NCI-H1694 treated with DMSO at 0.1 percent for 48 hours (cell line): ENCODE measurements at regions not wholly inside any gene's neighbourhood (a gene's known extent, or its start where the extent isn't known, plus 50 kb on each side); places are given as distances from the start of the nearest gene placed in this dataset.
"Not testable (repeated sequence)": the region's sequence is repeated elsewhere in the genome, so short reads cannot be mapped to it uniquely, and the experiment has no call there.

Experiments
- DNase-seq: peaks from one replicate; lab custom pipeline; 2025; lab: John Stamatoyannopoulos, UW

- DNase-seq, result no peak
Observed at GRCh38 chr4:38385093-38386004, 278.6 kb upstream of the KLF3 start.

GRCh38 chr4:38386005-38386551 is 277.9 kb upstream of the KLF3 start:
- DNase-seq, result no peak

GRCh38 chr4:38386654-38387188 is 277.3 kb upstream of the KLF3 start:
- no peak for DNase-seq

GRCh38 chr4:38387348-38387747 is 276.7 kb upstream of the KLF3 start:
- no peak for DNase-seq

- no peak for DNase-seq
Observed at GRCh38 chr4:38387819-38388218, 276.2 kb upstream of the KLF3 start.

GRCh38 chr4:38388907-38389306 is 275.1 kb upstream of the KLF3 start:
- DNase-seq, result not testable (repeated sequence)

- no peak for DNase-seq
Observed at GRCh38 chr4:38390969-38391545, 272.9 kb upstream of the KLF3 start.

GRCh38 chr4:38392223-38392855 is 271.7 kb upstream of the KLF3 start:
- DNase-seq, result no peak

- no peak for DNase-seq
Observed at GRCh38 chr4:38396091-38396490, 267.9 kb upstream of the KLF3 start.

- no peak for DNase-seq
Observed at GRCh38 chr4:38396845-38397547, 267.0 kb upstream of the KLF3 start.

- no peak for DNase-seq
Observed at GRCh38 chr4:38400946-38401345, 263.1 kb upstream of the KLF3 start.

- DNase-seq, result no peak
Observed at GRCh38 chr4:38406243-38406642, 257.8 kb upstream of the KLF3 start.

- DNase-seq, result no peak
Observed at GRCh38 chr4:38409852-38410251, 254.1 kb upstream of the KLF3 start.

GRCh38 chr4:38411092-38411491 is 252.9 kb upstream of the KLF3 start:
- no peak for DNase-seq

- DNase-seq, result no peak
Observed at GRCh38 chr4:38411981-38412536, 251.9 kb upstream of the KLF3 start.

GRCh38 chr4:38413524-38414341 is 250.3 kb upstream of the KLF3 start:
- DNase-seq, result no peak

GRCh38 chr4:38414410-38414809 is 249.6 kb upstream of the KLF3 start:
- DNase-seq, result no peak

GRCh38 chr4:38415682-38416081 is 248.3 kb upstream of the KLF3 start:
- DNase-seq, result no peak

- no peak for DNase-seq
Observed at GRCh38 chr4:38416450-38417014, 247.5 kb upstream of the KLF3 start.

GRCh38 chr4:38420254-38420653 is 243.7 kb upstream of the KLF3 start:
- not testable (repeated sequence) for DNase-seq
